Activated T-cell treated with anti-CD3 and anti-CD28 coated beads, Interleukin-2, amount 50 U/mL, for 4 hours (primary cell): ENCODE measurements at regions not wholly inside any gene's neighbourhood (a gene's known extent, or its start where the extent isn't known, plus 50 kb on each side); places are given as distances from the start of the nearest gene placed in this dataset.

Experiments used
- ATAC-seq, 2 donors: fragments of 200-7000 bp; cut with Tn5 transposase; one replicate each; pipeline ENCODE4 v1.10.0; 2021
- DNase-seq: peaks from one replicate; pipeline ENCODE4 v3.0.0-alpha.2; 2020
- H3K27me3 Mint-ChIP-seq: one replicate; pipeline ENCODE4 v1.8.0; 2021; ENCODE audit warnings: low read depth, mixed read lengths
- H3K36me3 Mint-ChIP-seq: one replicate; pipeline ENCODE4 v1.8.0; 2022; ENCODE audit warnings: mixed read lengths; ENCODE audit not compliant: insufficient read depth
- H3K4me1 Mint-ChIP-seq: one replicate; pipeline ENCODE4 v1.8.0; 2021; ENCODE audit warnings: low read depth, mixed read lengths
- H3K4me3 Mint-ChIP-seq: one replicate; pipeline ENCODE4 v1.8.0; 2021; ENCODE audit warnings: mild to moderate bottlenecking, moderate library complexity, mixed read lengths
- H3K9me3 Mint-ChIP-seq: one replicate; pipeline ENCODE4 v1.8.0; 2021; ENCODE audit warnings: mixed read lengths

GRCh38 chr10:10792681-10793080 lies 225.0 kb upstream of the CELF2 start:
- Mint-ChIP-seq H3K27me3 (peaks cover 22% of the 10 kb centered on the region), H3K36me3 (no peaks in the 10 kb centered on the region), H3K4me3 (no peak overlapping the region), H3K9me3 (no peaks in the 10 kb centered on the region), H3K4me1 (no peaks in the 10 kb centered on the region)
- ATAC-seq (no peak), DNase-seq (no peak)

- Mint-ChIP-seq H3K36me3 (no peaks in the 10 kb centered on the region), H3K4me3 (no peak overlapping the region), H3K4me1 (no peaks in the 10 kb centered on the region), H3K9me3 (no peaks in the 10 kb centered on the region), H3K27me3 (peaks cover 27% of the 10 kb centered on the region)
- ATAC-seq (no peak), DNase-seq (no peak)
These were observed 223.6 kb upstream of the CELF2 start for GRCh38 chr10:10794046-10794445.

GRCh38 chr10:10794791-10795191 lies 222.9 kb upstream of the CELF2 start:
- DNase-seq: no peak
- peaks cover 27% of the 10 kb centered on the region for H3K27me3 Mint-ChIP-seq
- no peaks in the 10 kb centered on the region for H3K9me3 Mint-ChIP-seq
- no peak for ATAC-seq
- H3K4me1 Mint-ChIP-seq: no peaks in the 10 kb centered on the region
- no peak overlapping the region for H3K4me3 Mint-ChIP-seq
- no peaks in the 10 kb centered on the region for H3K36me3 Mint-ChIP-seq

DNA sequence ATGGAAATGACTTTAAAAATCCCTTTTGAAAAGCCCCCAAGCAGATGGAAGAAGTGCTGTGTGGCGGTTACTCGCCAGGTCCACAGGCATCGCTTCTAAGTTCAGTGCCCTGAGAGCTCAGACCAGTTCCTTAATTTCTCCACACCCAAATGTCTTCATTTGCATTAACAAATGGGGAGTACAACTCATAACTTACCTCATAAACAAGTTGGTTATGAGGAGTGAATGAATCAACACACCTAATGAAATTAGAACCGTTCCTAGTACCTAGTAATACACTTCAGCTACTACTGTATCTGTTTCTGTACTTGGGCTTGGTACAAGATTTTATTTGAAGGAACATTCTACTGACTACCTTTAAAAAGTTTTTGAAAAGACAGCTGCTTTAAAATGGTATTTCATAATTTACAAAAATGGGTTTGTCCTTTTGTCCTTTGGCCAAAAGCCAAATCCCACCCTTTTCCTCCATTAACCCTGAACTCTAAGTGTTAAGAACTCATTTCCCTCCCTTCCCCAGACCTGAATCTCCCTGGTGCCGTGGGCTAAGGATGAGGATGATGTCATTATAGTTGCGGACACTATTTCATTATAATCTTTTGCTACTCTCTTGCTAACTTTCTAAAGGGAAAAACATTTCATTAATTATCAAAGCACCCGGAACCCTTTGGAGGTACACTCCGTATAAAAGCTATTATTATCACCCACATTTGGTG lies 221.5 kb upstream of the CELF2 start:
- no peaks in the 10 kb centered on the region for H3K9me3 Mint-ChIP-seq
- H3K27me3 Mint-ChIP-seq: peaks cover 27% of the 10 kb centered on the region
- no peak overlapping the region for H3K4me3 Mint-ChIP-seq

DNA sequence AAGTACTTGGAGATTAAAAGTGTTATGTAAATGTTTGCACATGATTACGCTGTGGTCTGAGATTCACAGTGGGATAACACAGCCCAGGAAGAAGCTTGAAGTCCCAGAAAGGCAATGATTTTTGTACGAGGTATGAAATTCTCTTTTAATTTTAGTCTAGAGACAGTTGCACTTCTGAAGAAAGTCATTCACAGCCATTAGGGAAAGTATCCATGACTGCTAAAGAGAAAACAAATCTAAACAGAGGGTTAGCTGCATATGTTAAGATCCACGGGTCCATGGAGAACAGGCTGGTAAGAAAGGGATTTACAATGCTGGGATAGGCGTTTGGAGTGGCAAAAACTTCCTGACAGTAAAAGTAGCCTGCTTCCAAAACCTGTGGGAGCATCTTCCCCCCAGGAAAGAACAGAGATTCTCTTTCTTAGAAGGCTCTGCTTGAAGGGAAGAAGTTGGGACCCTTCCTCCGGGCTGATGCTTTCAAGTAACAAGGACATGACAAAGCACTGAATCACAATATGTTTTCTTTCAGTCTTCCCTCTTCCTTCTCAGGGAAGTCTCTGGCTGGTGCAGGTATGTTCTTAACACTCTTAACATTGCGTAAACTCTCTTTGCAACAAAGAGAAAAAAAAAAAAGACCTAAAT lies 220.8 kb upstream of the CELF2 start:
- H3K4me3 Mint-ChIP-seq: no peak overlapping the region
- peaks cover 23% of the 10 kb centered on the region for H3K27me3 Mint-ChIP-seq
- DNase-seq (no peak), ATAC-seq (no peak)
- no peaks in the 10 kb centered on the region for H3K9me3 Mint-ChIP-seq
- H3K4me1 Mint-ChIP-seq: no peaks in the 10 kb centered on the region
- H3K36me3 Mint-ChIP-seq: no peaks in the 10 kb centered on the region

More for the DNA sequence above, 221.5 kb upstream of the CELF2 start:
- Mint-ChIP-seq H3K36me3 (no peaks in the 10 kb centered on the region), H3K4me1 (no peaks in the 10 kb centered on the region)
- DNase-seq: no peak
- ATAC-seq: no peak

DNA sequence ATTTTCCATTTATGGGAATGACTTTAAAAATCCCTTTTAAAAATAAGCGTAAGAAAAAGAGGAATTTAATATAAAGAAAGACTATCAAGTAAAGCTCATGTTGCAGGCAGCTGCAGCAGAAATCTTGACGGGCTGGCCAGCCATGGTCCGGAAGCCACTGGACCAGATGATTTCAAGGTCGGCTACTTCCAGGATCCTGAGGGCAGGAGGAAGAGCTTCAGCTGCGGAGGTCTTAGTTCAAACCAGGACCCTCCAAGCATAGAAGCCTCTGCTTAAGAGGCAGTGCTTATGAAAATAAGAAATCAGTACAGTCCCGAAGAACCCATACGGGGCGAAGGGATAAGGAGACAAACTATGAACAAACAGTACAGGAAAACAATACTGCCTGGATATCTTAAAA lies 220.2 kb upstream of the CELF2 start:
- peaks cover 21% of the 10 kb centered on the region for H3K27me3 Mint-ChIP-seq
- H3K36me3 Mint-ChIP-seq: no peaks in the 10 kb centered on the region
- no peak for DNase-seq
- no peak overlapping the region for H3K4me3 Mint-ChIP-seq
- H3K9me3 Mint-ChIP-seq: no peaks in the 10 kb centered on the region
- H3K4me1 Mint-ChIP-seq: no peaks in the 10 kb centered on the region
- no peak for ATAC-seq

DNA sequence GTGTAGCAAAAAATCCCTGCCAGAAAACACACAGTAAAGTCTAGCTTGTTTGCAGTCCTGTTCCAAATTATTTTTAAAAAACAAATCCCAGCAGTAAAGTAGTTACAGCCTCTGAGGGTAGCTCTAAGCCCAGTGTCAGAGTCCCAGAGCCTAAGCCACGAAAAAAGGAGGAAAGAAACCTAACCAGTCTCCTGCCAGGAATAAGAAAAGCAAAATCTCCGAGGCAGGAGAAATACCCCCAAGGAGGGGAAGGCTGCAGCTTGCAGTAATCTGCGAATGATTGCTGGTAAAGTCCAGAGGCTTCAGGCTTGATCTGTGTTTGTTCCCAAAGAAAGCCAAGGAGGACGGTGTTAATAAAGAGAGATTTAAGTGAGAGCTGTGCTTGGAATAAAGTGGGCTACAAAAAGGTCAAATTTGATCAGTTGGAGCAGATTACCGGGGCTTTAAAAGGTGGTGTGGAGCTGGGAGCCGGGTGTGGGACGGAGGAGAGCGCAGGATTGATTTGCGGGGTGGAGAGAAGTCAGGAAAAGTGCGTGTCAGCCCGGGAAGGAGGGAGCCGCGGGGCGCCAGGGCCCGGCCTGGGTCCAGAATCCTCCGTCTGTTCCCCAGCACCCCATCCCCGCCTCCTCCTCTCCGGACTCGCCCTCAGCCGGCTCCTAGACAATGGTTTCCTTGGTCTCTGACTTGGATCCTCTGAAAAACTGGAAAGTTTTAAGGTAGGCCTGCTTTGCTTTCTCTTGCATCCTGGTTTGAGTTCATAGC lies 219.4 kb upstream of the CELF2 start:
- Mint-ChIP-seq H3K9me3 (no peaks in the 10 kb centered on the region), H3K36me3 (no peaks in the 10 kb centered on the region), H3K4me1 (no peaks in the 10 kb centered on the region), H3K4me3 (no peak overlapping the region), H3K27me3 (peaks cover 17% of the 10 kb centered on the region)
- DNase-seq: no peak
- no peak for ATAC-seq

GRCh38 chr10:10798864-10799192 lies 218.8 kb upstream of the CELF2 start:
- H3K9me3 Mint-ChIP-seq: no peaks in the 10 kb centered on the region
- H3K4me1 Mint-ChIP-seq: no peaks in the 10 kb centered on the region
- H3K27me3 Mint-ChIP-seq: peaks cover 17% of the 10 kb centered on the region
- no peaks in the 10 kb centered on the region for H3K36me3 Mint-ChIP-seq
- DNase-seq (no peak), ATAC-seq (no peak)
- no peak overlapping the region for H3K4me3 Mint-ChIP-seq

GRCh38 chr10:10800961-10801360 lies 216.7 kb upstream of the CELF2 start:
- Mint-ChIP-seq H3K4me3 (no peak overlapping the region), H3K36me3 (no peaks in the 10 kb centered on the region), H3K4me1 (no peaks in the 10 kb centered on the region), H3K27me3 (peaks cover 19% of the 10 kb centered on the region), H3K9me3 (no peaks in the 10 kb centered on the region)
- DNase-seq (no peak), ATAC-seq (no peak)

DNA sequence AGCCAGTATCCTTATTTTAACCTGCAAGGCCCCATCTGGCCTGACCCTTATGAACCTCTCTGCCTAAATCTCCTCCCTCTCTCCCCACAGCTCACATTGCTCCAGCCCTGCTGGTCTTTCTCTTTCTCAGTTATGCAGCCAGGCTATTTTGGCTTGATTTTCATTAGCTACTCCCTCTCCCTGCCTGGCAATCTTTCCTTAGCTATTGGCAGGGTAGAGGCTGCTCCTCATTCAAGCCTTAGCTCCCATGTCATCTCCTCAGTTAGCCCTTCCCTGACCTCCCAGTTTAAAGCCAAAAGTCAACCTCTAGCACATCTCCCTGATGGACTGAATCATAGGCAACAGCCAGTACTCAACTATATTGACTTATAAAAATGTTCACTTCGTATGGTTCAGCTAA lies 214.4 kb upstream of the CELF2 start:
- Mint-ChIP-seq H3K4me3 (no peak overlapping the region), H3K9me3 (no peaks in the 10 kb centered on the region)
- no peak for ATAC-seq

GRCh38 chr10:10804061-10804460 lies 213.6 kb upstream of the CELF2 start:
- no peak overlapping the region for H3K4me3 Mint-ChIP-seq
- no peaks in the 10 kb centered on the region for H3K36me3 Mint-ChIP-seq
- DNase-seq (no peak), ATAC-seq (no peak)
- no peaks in the 10 kb centered on the region for H3K4me1 Mint-ChIP-seq
- peaks cover 4% of the 10 kb centered on the region for H3K27me3 Mint-ChIP-seq
- H3K9me3 Mint-ChIP-seq: no peaks in the 10 kb centered on the region

More for the DNA sequence above, 214.4 kb upstream of the CELF2 start:
- DNase-seq: no peak
- H3K4me1 Mint-ChIP-seq: no peaks in the 10 kb centered on the region
- H3K36me3 Mint-ChIP-seq: no peaks in the 10 kb centered on the region
- peaks cover 8% of the 10 kb centered on the region for H3K27me3 Mint-ChIP-seq

GRCh38 chr10:10804998-10805740 lies 212.5 kb upstream of the CELF2 start:
- Mint-ChIP-seq H3K27me3 (peaks cover 7% of the 10 kb centered on the region), H3K9me3 (no peaks in the 10 kb centered on the region), H3K36me3 (no peaks in the 10 kb centered on the region), H3K4me3 (no peak overlapping the region), H3K4me1 (no peaks in the 10 kb centered on the region)
- ATAC-seq: no peak
- DNase-seq: no peak

GRCh38 chr10:10807106-10807505 lies 210.6 kb upstream of the CELF2 start:
- Mint-ChIP-seq H3K4me1 (no peaks in the 10 kb centered on the region), H3K4me3 (no peak overlapping the region), H3K9me3 (no peaks in the 10 kb centered on the region), H3K27me3 (peaks cover 18% of the 10 kb centered on the region), H3K36me3 (no peaks in the 10 kb centered on the region)
- ATAC-seq (no peak), DNase-seq (no peak)

GRCh38 chr10:10811562-10811961 lies 206.1 kb upstream of the CELF2 start:
- Mint-ChIP-seq H3K4me1 (no peaks in the 10 kb centered on the region), H3K36me3 (no peaks in the 10 kb centered on the region), H3K4me3 (no peak overlapping the region), H3K9me3 (no peaks in the 10 kb centered on the region), H3K27me3 (peaks cover 19% of the 10 kb centered on the region)
- DNase-seq (no peak), ATAC-seq (no peak)
